ENCODE measurements at regions not wholly inside any gene's neighbourhood (a gene's known extent, or its start where the extent isn't known, plus 50 kb on each side); places are given as distances from the start of the nearest gene placed in this dataset.

- H3K4me1 ChIP-seq, result no peaks in the 10 kb centered on the region
- no peak overlapping the region for H3K4me3 ChIP-seq
- TF ChIP-seq, protein P1, sequence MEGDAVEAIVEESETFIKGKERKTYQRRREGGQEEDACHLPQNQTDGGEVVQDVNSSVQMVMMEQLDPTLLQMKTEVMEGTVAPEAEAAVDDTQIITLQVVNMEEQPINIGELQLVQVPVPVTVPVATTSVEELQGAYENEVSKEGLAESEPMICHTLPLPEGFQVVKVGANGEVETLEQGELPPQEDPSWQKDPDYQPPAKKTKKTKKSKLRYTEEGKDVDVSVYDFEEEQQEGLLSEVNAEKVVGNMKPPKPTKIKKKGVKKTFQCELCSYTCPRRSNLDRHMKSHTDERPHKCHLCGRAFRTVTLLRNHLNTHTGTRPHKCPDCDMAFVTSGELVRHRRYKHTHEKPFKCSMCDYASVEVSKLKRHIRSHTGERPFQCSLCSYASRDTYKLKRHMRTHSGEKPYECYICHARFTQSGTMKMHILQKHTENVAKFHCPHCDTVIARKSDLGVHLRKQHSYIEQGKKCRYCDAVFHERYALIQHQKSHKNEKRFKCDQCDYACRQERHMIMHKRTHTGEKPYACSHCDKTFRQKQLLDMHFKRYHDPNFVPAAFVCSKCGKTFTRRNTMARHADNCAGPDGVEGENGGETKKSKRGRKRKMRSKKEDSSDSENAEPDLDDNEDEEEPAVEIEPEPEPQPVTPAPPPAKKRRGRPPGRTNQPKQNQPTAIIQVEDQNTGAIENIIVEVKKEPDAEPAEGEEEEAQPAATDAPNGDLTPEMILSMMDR (IDR thresholded peaks at IDR 0.05), result no peak
- no peak for TF ChIP-seq POLR2A (IDR thresholded peaks at IDR 0.05)
- no peaks in the 10 kb centered on the region for H3K9me3 ChIP-seq
- no peaks in the 10 kb centered on the region for H3K27me3 ChIP-seq
- DNase-seq (no peak), ATAC-seq (no peak)
- no peak overlapping the region for H3K27ac ChIP-seq
- H3K36me3 ChIP-seq (replicated peaks in 1 of 2; ENCODE audit: insufficient read depth in 1 of 2, low read depth in 2 of 2), result no peaks in the 10 kb centered on the region
- WGBS, 2 donors, result 14 to 29% methylated on average over 1 of the region's 1 CpG
- intact Hi-C loops (cut with DNase I), result no loop called here
These were observed 154.5 kb upstream of the KDM5D start for GRCh38 chrY:19899011-19899410.

- Histone ChIP-seq H3K27me3 (no peaks in the 10 kb centered on the region), H3K4me1 (no peaks in the 10 kb centered on the region), H3K4me3 (no peak overlapping the region), H3K9me3 (no peaks in the 10 kb centered on the region), H3K36me3 (replicated peaks in 1 of 2; ENCODE audit: insufficient read depth in 1 of 2, low read depth in 2 of 2) (no peaks in the 10 kb centered on the region), H3K27ac (no peak overlapping the region)
- no peak for DNase-seq
- WGBS, 2 donors, result 10 to 38% methylated on average over 2 to 4 of the region's 4 CpGs
- intact Hi-C loops (cut with DNase I), result no loop called here
- TF ChIP-seq, protein P1 (IDR thresholded peaks at IDR 0.05), result no peak
- no peak for TF ChIP-seq POLR2A (IDR thresholded peaks at IDR 0.05)
- no peak for ATAC-seq
These were observed 147.8 kb upstream of the KDM5D start for GRCh38 chrY:19892076-19892964.

- Histone ChIP-seq H3K36me3 (replicated peaks in 1 of 2; ENCODE audit: insufficient read depth in 1 of 2, low read depth in 2 of 2) (no peaks in the 10 kb centered on the region), H3K4me1 (no peaks in the 10 kb centered on the region), H3K27ac (no peak overlapping the region), H3K9me3 (no peaks in the 10 kb centered on the region), H3K27me3 (no peaks in the 10 kb centered on the region), H3K4me3 (no peak overlapping the region)
- intact Hi-C loops (cut with DNase I), result no loop called here
- ATAC-seq, result no peak
- no peak for TF ChIP-seq POLR2A (IDR thresholded peaks at IDR 0.05)
- TF ChIP-seq, protein P1 (IDR thresholded peaks at IDR 0.05), result no peak
- 45 to 56% methylated on average over 2 of the region's 2 CpGs for WGBS, 2 donors
- no peak for DNase-seq
These were observed 137.6 kb upstream of the KDM5D start for GRCh38 chrY:19882145-19882544.

DNA sequence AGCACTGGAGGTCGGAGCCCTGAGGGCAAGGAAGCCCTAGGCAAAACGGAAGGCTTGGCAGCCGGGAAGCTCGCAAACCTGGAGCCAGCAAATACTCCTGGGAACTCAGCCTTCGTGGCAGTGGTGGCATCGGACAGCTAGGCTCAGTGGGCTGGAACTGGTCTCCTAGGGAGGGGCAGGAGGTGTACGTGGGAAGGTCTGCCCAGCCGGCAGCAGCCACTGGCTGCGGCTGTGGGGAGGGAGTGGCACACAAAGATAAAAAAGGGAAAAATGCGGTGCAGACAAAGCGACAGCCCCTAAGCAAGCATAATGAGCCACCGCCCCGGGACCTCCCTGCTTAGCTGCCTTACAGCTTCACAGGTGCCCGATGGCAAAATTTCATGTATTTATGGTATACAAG, 125.2 kb upstream of the KDM5D start:
- no peaks in the 10 kb centered on the region for H3K4me1 ChIP-seq
- no peaks in the 10 kb centered on the region for H3K36me3 ChIP-seq (replicated peaks in 1 of 2; ENCODE audit: insufficient read depth in 1 of 2, low read depth in 2 of 2)
- H3K4me3 ChIP-seq, result no peak overlapping the region
- H3K27ac ChIP-seq, result no peak overlapping the region
- intact Hi-C loops (cut with DNase I), result no loop called here
- ATAC-seq (no peak), DNase-seq (peak in 2 of 4 donors; percentile 2 to 9)
- no peaks in the 10 kb centered on the region for H3K27me3 ChIP-seq
- WGBS, 2 donors, result 35 to 65% methylated on average over 12 to 14 of the region's 14 CpGs
- H3K9me3 ChIP-seq, result no peaks in the 10 kb centered on the region
- TF ChIP-seq POLR2A (IDR thresholded peaks at IDR 0.05), result no peak
- TF ChIP-seq, protein P1 (IDR thresholded peaks at IDR 0.05), result no peak

GRCh38 chrY:19869281-19869680, 124.8 kb upstream of the KDM5D start:
- no peak overlapping the region for H3K4me3 ChIP-seq
- ATAC-seq, result no peak
- intact Hi-C loops (cut with DNase I), result no loop called here
- no peaks in the 10 kb centered on the region for H3K27me3 ChIP-seq
- TF ChIP-seq, protein P1 (IDR thresholded peaks at IDR 0.05), result no peak
- no peak for TF ChIP-seq POLR2A (IDR thresholded peaks at IDR 0.05)
- no peak for DNase-seq
- no peak overlapping the region for H3K27ac ChIP-seq
- H3K4me1 ChIP-seq, result no peaks in the 10 kb centered on the region
- H3K9me3 ChIP-seq, result no peaks in the 10 kb centered on the region
- 54 to 63% methylated on average over 12 of the region's 12 CpGs for WGBS, 2 donors
- no peaks in the 10 kb centered on the region for H3K36me3 ChIP-seq (replicated peaks in 1 of 2; ENCODE audit: insufficient read depth in 1 of 2, low read depth in 2 of 2)
